Skin epidermis (tissue), 12 donors: ENCODE measurements at regions not wholly inside any gene's neighbourhood (a gene's known extent, or its start where the extent isn't known, plus 50 kb on each side); places are given as distances from the start of the nearest gene placed in this dataset.
"Not testable (repeated sequence)": the region's sequence is repeated elsewhere in the genome, so short reads cannot be mapped to it uniquely, and the experiment has no call there.

Experiments
- H3K27ac ChIP-seq, 21 experiments: fragments of 200-600 bp; sonication (generic) in 11 of 21; one replicate each; pipeline ENCODE4 v1.5.0; 2020; ENCODE audit warnings: mild to moderate bottlenecking in 3 of 21, inconsistent platforms in 2 of 21, moderate library complexity in 2 of 21
- H3K4me3 ChIP-seq, 7 experiments: fragments of 200-600 bp; sonication (generic) in 2 of 7; one replicate each; pipeline ENCODE4 v1.5.0; 2020; ENCODE audit warnings: inconsistent platforms in 2 of 7, mild to moderate bottlenecking in 2 of 7, moderate library complexity in 1 of 7

GRCh38 chr11:44409558-44410236 is 99.8 kb upstream of the ALX4 start:
- no peak overlapping the region for H3K27ac ChIP-seq
- H3K4me3 ChIP-seq = no peak overlapping the region

DNA sequence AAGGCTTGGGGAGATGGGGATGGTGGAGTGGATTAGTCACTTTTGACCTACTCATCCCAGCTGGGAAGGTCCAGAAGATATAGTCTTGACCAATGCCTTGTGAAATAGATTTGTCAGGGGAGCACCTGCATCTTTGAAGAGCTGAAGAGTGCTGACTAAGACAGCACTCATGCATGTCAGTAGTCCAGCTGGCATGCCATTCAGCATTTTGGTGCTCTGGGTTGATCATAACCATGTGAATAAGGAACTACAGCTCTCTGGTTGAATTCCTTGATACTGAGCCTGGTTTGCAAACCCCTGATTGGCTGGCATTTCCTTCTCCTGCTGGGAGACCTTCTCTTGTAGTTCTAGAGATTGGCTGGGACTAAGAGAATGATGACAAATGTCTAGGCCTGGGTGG is 106.8 kb upstream of the ALX4 start:
- no peak overlapping the region for H3K4me3 ChIP-seq
- no peak overlapping the region for H3K27ac ChIP-seq

- no peak overlapping the region for H3K4me3 ChIP-seq
- no peak overlapping the region for H3K27ac ChIP-seq
These were observed 108.0 kb upstream of the ALX4 start for GRCh38 chr11:44417731-44418455.

- Histone ChIP-seq H3K4me3 (no peak overlapping the region), H3K27ac (no peak overlapping the region)
These were observed 108.5 kb upstream of the ALX4 start for GRCh38 chr11:44418456-44418830.

DNA sequence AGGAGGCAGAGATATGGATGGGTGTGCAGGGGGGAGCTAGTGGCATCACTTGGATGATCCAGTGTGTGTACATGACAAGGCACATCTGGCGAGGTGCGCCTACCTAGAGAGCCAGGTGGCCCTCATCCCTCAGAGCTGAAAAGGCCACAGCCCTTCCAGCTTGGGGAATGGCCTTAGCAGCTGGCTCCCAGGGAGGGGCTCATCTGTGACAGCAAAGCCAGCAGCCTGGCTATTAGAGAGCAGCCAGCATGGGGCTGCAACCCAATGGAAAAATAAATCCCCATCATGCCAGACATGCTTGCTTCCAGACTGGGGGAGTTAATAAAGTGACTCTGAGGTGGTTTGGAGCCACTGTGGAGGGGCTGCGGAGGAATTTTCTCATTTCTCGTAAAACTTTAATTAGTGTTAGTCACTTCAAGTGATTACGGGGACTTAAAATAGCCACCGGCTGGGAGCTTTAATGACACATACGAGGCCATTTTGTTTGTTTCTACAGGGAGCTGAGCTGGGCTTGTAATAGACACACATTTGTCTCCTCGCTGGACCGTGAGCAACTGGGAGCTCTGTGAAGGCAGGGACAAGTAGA is 111.2 kb upstream of the ALX4 start:
- no peak overlapping the region for H3K27ac ChIP-seq
- no peak overlapping the region for H3K4me3 ChIP-seq

DNA sequence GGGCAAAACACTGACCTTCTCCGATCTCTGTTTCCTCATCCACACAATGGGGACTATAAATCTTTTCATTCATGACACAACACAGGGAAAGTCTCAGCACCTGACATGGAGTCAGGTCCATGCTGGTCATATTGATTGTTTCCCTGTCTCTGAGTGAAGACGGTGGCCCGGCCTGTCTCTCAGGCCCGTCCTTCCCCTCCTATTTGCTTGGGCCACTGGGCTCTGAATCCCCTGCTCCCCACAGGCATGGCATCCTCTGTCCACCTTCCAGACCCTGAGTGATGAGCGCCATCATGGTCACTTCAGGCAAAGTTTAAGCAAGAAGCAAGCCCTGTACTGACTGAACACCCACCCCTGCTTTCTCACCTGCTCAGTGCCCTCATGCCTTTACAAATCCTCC is 113.3 kb upstream of the ALX4 start:
- no peak overlapping the region for H3K4me3 ChIP-seq
- H3K27ac ChIP-seq = no peak overlapping the region

- H3K27ac ChIP-seq = no peak overlapping the region
These were observed 114.9 kb upstream of the ALX4 start for GRCh38 chr11:44424841-44425240.

DNA sequence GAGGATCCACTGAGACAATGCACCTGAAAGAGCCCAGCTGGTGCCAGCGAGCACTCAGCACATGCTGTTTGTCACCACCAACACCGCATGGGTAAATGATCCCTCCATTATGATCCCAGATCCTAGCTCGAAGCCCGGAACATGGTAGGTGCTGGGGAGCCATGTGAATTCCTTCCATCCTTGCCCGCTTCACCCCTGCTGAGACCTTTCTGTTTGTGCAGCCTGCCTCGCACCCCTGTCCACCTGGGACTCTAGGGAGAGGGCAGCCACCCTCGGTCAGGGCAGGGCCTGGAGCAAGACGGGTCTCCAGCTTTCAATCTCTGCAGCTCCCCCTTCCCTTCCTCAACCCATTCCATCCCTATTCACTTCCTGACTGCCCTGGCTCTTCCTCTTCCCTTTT is 116.2 kb upstream of the ALX4 start:
- no peak overlapping the region for H3K27ac ChIP-seq
- no peak overlapping the region for H3K4me3 ChIP-seq

More at GRCh38 chr11:44424841-44425240, 114.9 kb upstream of the ALX4 start:
- H3K4me3 ChIP-seq = no peak overlapping the region

DNA sequence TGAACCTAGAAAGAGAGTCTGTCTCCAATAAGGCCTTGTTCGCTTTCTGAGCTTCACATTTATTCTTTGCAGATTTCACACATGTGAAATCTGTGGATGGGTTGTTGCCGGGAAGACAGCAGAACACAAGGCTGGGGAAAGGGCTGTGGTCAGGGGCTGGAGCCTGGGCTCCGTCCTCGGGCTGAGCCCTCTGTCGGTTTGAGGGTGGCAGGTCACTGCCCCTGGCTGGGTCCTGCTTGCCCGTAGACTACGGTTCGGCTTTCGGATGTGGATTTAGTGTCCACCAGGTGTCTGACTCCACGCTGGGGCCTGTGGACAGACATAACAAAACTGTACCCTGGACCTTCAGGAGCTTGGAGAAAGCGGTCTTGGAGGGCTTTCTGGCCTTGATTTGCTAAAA is 117.0 kb upstream of the ALX4 start:
- no peak overlapping the region for H3K4me3 ChIP-seq
- no peak overlapping the region for H3K27ac ChIP-seq

GRCh38 chr11:44427432-44427831 is 117.5 kb upstream of the ALX4 start:
- no peak overlapping the region for H3K27ac ChIP-seq
- H3K4me3 ChIP-seq = no peak overlapping the region

- Histone ChIP-seq H3K4me3 (no peak overlapping the region), H3K27ac (no peak overlapping the region)
These were observed 120.2 kb upstream of the ALX4 start for GRCh38 chr11:44430140-44430539.

DNA sequence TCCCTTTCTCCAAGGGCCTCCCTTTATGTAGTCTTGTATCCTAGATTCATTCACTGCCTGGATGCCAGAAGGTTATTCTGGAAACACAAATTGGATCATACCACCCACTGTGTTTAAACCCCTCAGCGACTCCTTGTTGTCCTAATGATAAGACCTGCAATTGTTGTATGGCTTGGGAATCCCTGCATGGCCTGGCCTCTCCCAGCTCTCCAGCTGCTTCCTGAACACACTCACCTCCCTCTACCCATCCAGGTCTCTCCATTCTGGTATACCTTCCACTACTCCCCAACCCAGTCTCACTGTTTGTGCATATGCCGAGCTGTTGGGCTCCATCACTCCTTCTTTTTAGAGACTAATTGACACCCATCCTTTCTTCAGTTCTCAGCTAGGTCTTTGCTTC is 124.3 kb upstream of the ALX4 start:
- H3K27ac ChIP-seq = no peak overlapping the region
- no peak overlapping the region for H3K4me3 ChIP-seq

DNA sequence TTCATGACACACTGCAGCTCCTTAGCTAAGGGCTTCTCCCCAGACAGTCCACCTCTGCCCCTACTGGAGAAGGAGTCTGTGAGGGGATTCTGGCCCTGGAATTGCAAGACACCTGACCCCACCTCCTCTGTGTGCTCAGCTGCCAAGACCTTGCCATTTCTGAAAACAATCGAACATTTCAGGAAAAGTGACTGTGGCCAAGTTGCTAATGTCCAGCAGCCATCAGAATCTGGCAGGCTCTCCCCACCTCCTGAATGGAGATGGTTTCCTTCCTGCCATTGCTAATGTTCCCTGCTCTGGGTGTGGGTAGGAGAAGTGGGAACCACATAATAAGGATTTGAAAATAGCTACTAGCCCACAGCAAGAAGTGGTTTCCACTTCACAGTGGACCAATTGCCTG is 127.2 kb upstream of the ALX4 start:
- H3K27ac ChIP-seq = no peak overlapping the region
- no peak overlapping the region for H3K4me3 ChIP-seq

DNA sequence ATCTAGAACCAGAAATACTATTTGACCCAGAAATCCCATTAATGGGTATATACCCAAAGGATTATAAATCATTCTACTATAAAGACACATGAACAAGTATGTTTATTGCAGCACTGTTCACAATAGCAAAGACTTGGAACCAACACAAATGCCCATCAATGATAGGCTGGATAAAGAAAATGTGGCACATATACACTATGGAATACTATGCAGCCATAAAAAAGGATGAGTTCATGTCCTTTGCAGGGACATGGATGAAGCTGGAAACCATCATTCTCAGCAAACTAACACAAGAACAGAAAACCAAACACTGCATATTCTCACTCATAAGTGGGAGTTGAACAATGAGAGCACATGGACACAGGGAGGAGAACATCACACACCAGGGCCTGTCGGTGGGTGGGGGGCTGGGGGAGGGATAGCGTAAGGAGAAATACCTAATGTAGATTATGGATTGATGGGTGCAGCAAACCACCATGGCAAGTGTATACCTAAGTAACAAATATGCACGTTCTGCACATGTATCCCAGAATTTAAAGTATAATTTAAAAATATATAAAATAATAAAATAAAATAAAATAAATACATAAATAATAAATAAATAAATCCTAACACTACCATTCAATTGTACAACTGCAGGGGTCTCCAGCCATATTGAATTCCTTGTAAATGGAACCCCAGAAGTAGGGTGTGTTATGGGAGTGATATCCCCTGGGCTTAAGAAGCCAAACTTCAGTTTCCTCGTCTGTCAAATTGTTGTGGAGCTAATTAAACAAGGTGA is 122.4 kb upstream of the CD82 start:
- H3K27ac ChIP-seq, H3K4me3 ChIP-seq: not testable (repeated sequence)

GRCh38 chr11:44443836-44444769 is 121.4 kb upstream of the CD82 start:
- no peak overlapping the region for H3K27ac ChIP-seq
- H3K4me3 ChIP-seq = no peak overlapping the region

- no peak overlapping the region for H3K4me3 ChIP-seq
- H3K27ac ChIP-seq = no peak overlapping the region
These were observed 120.6 kb upstream of the CD82 start for GRCh38 chr11:44444770-44445321.

DNA sequence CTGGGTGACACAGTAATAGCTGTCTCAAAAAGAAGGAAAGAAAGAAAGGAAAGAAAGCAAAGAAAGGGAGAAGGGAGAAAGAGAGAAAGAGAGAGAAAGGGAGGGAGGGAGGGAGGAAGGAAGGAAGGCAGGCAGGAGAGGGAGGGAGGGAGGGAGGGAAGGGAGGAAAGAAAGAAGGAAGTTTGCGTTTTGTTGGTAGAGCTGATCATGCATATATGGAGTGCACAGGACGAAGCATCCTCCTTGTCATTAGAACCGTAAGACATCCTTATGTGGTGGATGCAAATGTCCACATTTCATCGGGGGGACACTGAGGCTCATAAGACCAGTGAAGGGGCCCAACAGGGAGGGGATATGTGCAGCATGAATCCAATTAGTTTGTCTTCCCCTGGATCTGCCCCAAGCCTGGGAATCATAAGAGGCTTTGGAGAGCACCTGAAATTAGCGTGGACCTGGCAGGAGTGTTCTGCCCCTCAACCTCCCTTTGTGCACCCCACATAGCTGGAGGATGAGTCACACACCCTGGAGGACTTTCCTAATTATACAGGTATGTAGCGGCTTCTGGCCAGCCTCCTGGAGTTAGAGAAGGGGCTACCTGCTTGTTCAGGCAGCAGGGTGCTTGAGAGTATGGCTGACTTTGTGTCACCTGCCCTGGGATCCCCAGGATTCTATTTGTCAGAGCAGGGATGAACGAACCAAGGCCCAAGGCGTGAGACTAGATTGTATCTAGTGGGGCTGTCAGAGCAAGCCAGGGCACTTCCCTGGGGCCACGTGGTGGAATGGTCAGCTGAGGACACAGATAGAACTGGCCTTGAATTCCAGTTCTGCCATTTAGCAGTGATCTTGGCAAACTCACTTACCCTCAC is 119.7 kb upstream of the CD82 start:
- Histone ChIP-seq H3K4me3 (no peak overlapping the region), H3K27ac (no peak overlapping the region)

DNA sequence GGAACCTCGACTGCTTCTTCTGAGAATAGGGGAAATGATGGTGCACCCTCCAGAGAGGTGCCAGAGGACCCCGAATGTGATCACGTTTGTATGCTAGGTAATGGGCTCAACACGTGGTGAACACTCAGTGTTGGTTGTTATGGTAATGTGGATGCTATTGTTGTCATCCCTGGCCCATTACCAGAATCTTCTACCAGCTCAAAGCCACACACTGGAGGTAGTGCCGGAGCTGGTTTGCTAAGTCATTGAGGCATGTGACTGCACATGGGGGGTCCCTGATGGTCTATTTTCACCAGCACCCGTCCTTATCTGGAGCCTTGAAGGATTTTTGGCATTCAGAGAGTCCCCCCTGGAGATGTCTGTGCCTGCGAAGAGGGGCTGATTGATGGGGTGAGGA is 119.1 kb upstream of the CD82 start:
- H3K4me3 ChIP-seq = no peak overlapping the region
- no peak overlapping the region for H3K27ac ChIP-seq
